T-helper 2 cell (primary cell): ENCODE measurements at regions not wholly inside any gene's neighbourhood (a gene's known extent, or its start where the extent isn't known, plus 50 kb on each side); places are given as distances from the start of the nearest gene placed in this dataset.
"Not testable (repeated sequence)": the region's sequence is repeated elsewhere in the genome, so short reads cannot be mapped to it uniquely, and the experiment has no call there.

ENCODE experiments used
- DNase-seq, 5 experiments: peaks; one replicate each; pipeline versions ENCODE4 v3.0.0 to v3.0.0-alpha.2; 2012 to 2022

- no peak for DNase-seq
These were observed 133.4 kb downstream of the MACC1 start for GRCh38 chr7:20083781-20084180.

DNA sequence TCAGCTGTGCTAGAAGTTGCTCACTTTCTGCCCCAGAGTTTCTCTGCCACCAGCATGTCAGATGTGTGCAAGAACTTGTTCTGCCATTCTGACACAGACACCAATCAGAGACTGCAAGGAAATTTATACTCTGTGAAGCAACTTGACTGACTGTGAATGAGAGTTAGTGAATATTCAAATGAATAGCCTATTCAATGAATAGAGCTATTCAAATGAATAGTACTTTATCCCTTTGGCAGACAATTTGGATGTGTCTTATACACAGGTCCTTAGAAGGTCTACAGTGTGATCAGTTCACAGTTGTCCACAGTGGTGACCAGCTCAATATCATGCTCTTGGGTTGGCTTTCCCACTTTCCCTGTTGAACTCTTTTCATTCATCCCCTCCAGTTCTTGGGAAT, 138.1 kb downstream of the MACC1 start:
- no peak for DNase-seq

DNA sequence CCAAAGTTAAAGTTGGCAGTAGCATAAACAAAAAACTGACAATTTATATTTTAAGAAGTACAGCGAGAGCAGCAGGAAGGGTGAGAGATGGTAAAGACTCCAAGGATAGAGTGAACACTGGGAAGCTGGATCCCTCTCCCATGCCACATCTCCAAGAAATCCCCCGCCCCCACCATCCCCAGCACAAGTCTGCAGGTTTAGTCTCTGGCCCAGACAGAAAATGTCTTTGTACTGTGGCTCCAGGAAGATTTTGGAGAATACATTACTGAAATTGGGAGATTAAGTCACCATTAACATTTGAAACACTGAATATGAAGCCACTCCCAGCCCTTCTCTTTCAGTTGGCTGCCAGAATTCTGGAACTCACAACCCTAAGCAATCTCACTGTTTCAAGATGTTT, 140.3 kb downstream of the MACC1 start:
- no peak for DNase-seq

GRCh38 chr7:20075992-20076820, 141.0 kb downstream of the MACC1 start:
- DNase-seq, result no peak

GRCh38 chr7:20075440-20075839, 141.7 kb downstream of the MACC1 start:
- DNase-seq, result no peak

GRCh38 chr7:20068004-20068403, 149.2 kb downstream of the MACC1 start:
- DNase-seq, result not testable (repeated sequence)

GRCh38 chr7:20064974-20065862, 152.0 kb downstream of the MACC1 start:
- DNase-seq, result peak in 1 of 5 experiments; percentile 14

- no peak for DNase-seq
These were observed 152.8 kb downstream of the MACC1 start for GRCh38 chr7:20064181-20064970.

DNA sequence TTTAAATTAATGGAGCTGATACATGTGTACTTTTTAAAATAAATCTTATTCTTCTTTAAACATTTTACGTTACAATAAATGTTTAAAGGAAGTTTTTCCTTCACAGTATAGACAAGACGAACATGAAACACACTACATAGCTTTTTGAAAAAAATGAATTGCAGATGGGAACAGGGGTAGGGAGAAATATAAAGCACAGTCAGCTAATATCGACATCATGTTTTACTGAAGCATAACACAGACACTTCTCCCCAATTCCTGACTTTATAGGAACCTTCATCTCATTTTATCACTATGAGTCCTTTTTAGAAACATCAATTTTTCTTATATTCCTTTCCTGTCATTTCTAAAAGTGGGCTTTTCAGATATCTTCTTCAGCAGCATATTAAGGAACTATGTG, 153.5 kb downstream of the MACC1 start:
- no peak for DNase-seq

DNA sequence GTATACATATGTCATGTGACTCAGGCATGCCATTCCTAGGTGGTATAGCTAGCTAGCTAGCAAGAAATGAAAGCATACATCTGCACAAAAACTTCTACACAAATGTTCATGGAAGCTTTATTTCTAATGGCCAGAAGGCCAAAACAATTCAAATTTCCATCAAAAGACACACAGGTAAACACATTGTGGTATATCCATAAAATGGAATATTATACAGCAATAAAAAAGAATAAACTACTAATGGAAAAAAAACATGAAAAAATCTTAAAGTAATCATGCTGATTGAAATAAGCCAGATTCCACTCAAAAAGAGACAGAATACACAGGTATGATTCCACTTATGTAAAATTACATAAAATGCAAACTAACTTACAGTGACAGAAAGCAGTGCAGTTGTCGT, 154.3 kb downstream of the MACC1 start:
- no peak for DNase-seq

DNA sequence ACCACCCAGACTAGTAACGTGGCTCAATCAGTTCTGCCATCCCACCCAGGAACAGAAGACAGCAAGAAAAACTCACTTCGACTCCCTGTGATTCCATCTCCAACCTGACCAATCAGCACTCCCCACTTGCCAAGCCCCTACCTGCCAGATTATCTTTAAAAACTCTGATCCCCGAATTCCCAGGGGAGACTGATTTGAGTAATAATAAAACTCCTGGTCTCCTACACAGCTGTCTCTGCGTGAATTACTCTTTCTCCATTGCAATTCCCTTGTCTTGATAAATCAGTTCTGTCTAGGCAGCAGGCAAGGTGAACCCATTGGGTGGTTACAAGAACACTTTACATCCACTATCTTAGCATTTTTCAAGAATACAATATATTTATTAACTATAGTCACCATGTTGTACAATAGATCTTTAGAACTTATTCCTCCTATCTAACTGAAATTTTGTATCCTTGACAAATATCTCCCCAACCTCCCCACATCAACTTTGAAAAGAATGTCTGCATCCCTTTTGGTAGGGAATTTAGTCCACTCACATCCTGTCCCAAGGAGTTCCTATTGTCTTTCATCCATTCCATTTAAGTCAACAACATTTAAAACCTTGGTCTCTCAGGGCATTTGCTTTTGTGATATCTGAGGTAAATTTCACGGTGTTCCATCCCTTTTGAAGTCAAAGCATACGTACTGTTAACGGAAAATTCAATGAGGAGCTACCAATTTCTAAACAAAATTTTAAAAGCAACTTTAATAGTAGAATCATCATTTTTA, 163.7 kb downstream of the MACC1 start:
- no peak for DNase-seq

DNA sequence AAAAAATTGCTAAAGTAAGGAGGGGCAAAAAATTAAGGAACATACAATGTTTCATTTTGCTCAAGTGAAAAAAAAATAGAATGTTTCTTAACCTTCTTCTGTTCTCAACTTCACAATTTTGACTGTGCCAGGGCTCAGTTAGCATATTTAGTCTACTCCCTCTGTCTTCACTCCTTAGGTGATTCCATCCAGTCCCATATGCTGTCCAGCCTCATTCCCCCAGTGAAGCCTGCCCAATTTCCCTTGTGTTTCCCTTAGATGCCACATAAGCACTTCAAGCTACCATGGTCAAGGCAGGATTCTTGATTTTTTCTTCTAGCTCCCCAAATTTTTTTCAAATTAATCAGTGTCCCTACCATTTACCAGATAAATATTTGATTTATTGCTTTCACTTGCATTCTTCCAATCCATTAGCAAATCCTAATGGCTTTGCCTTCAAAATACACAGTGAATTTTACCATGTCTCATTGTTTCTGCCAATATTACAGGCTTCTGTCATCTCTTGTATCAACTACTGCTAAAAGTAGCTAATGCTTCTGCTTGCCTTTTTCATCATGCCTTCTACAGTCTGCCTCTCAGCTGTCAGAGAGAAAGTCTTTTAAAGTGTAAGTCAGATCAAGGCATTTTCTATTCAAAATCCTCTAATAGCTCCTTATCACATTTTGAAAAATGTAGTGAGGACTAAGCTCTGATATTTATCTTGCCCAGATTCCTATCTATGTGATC, 166.8 kb downstream of the MACC1 start:
- no peak for DNase-seq

GRCh38 chr7:20038676-20039075, 178.5 kb downstream of the MACC1 start:
- no peak for DNase-seq

GRCh38 chr7:20035279-20035875, 181.8 kb downstream of the MACC1 start:
- DNase-seq, result no peak

- no peak for DNase-seq
These were observed 183.4 kb downstream of the MACC1 start for GRCh38 chr7:20033621-20034400.

DNA sequence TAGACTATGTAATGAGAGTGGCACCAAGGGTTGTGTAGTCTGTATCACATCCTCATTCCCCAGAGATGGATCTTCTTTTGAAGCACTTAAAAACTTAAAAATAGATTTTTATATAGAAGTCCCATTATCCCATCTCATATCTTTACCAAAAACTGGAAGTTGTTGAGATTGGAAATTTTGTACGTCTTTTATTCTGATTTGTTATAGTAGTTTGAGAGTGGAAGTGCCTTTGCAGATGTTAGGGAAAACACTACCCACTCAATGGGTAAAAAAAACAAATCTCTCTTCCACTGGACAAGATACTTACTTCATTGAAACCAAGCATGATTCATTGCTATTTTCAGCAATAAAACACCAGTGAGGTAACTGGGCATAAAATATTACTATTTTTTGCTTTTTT, 184.4 kb downstream of the MACC1 start:
- DNase-seq, result no peak

DNA sequence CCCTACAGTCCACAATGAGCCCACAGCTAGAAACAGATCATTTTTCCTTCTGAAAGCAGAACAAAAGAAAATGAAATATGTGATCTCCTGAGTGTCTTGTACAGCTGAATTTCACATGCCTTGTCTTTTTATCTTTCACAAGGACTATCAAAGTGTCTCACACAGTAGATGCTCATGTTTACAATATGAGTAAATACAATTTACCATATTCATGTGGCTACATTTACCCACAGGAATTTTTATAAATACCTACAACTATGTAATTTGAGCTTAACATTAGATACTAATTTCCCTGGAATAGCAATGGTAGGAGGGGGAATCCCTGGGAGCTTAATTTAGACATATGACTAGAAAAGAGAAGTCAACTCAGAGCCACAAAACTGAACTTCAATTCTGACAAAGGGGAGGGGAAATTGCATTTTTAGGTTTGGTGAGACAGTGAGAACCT, 186.2 kb downstream of the MACC1 start:
- DNase-seq, result no peak

DNA sequence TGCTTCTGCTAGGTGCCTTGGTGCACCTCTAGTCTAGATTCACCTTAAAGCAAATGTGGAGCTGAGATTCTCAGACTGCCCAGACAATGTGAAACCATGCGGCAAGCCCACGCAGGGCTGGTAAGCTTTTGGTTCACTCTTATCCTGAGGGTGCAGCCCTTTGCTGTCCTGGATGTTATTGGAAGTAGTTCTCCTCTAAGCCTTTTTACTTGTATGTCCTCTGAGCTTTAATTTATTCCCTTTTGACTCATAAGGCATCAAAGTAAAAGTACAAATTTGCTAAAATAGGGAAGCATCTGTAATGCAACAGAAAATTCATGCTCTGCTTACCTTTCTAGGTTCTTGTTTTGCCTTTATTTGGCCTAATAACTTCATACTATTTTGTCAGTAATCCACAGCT, 186.8 kb downstream of the MACC1 start:
- no peak for DNase-seq

- no peak for DNase-seq
These were observed 190.4 kb downstream of the MACC1 start for GRCh38 chr7:20026762-20027161.

DNA sequence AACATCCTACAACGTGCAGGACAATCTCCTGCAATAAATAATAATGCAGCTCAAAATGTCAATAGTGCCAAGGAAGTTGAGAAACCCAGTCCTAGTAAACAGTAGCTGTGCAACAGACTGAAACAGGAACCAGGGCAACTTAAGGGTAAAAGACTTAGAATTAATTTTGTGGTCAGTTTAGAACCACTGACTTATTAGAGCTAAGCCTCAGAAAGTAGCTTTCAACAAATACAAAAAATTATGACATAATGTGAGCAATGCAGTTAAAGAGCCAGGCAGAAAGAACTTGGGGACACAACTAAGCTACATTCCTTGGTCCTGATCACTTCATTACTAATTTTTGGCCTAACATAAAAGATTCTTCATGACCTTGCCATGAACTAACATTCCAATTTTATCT, 195.4 kb downstream of the MACC1 start:
- DNase-seq, result no peak
